ENCODE measurements at regions not wholly inside any gene's neighbourhood (a gene's known extent, or its start where the extent isn't known, plus 50 kb on each side); places are given as distances from the start of the nearest gene placed in this dataset.
"Not testable (repeated sequence)": the region's sequence is repeated elsewhere in the genome, so short reads cannot be mapped to it uniquely, and the experiment has no call there.

- in situ Hi-C loops (cut with MboI; ENCODE audit: low pct_unique_long_range_greater_than_20kb, low sequenced_read_pairs): no loop called here
- no peak for DNase-seq
Measured at GRCh38 chr18:68400889-68401288, 314.0 kb downstream of the TMX3 start.

- no peak for DNase-seq
- in situ Hi-C loops (cut with MboI; ENCODE audit: low pct_unique_long_range_greater_than_20kb, low sequenced_read_pairs): no loop called here
Measured at GRCh38 chr18:68399721-68400120, 315.2 kb downstream of the TMX3 start.

- in situ Hi-C loops (cut with MboI; ENCODE audit: low pct_unique_long_range_greater_than_20kb, low sequenced_read_pairs): no loop called here
- no peak for DNase-seq
Measured at GRCh38 chr18:68397241-68398035, 317.5 kb downstream of the TMX3 start.

GRCh38 chr18:68394705-68395104, 320.2 kb downstream of the TMX3 start:
- DNase-seq: no peak
- in situ Hi-C loops (cut with MboI; ENCODE audit: low pct_unique_long_range_greater_than_20kb, low sequenced_read_pairs): no loop called here

- in situ Hi-C loops (cut with MboI; ENCODE audit: low pct_unique_long_range_greater_than_20kb, low sequenced_read_pairs): no loop called here
- no peak for DNase-seq
Measured at GRCh38 chr18:68391801-68392200, 323.1 kb downstream of the TMX3 start.

- no peak for DNase-seq
- in situ Hi-C loops (cut with MboI; ENCODE audit: low pct_unique_long_range_greater_than_20kb, low sequenced_read_pairs): no loop called here
Measured at GRCh38 chr18:68387246-68387645, 327.7 kb downstream of the TMX3 start.

GRCh38 chr18:68383979-68384378, 330.9 kb downstream of the TMX3 start:
- in situ Hi-C loops (cut with MboI; ENCODE audit: low pct_unique_long_range_greater_than_20kb, low sequenced_read_pairs); DNase-seq: not testable (repeated sequence)

- in situ Hi-C loops (cut with MboI; ENCODE audit: low pct_unique_long_range_greater_than_20kb, low sequenced_read_pairs): no loop called here
- no peak for DNase-seq
Measured at GRCh38 chr18:68376926-68377325, 338.0 kb downstream of the TMX3 start.

GRCh38 chr18:68362907-68363306, 352.0 kb downstream of the TMX3 start:
- in situ Hi-C loops (cut with MboI; ENCODE audit: low pct_unique_long_range_greater_than_20kb, low sequenced_read_pairs): no loop called here
- no peak for DNase-seq

GRCh38 chr18:68355637-68356036, 359.3 kb downstream of the TMX3 start:
- in situ Hi-C loops (cut with MboI; ENCODE audit: low pct_unique_long_range_greater_than_20kb, low sequenced_read_pairs): no loop called here
- no peak for DNase-seq

- DNase-seq: no peak
- in situ Hi-C loops (cut with MboI; ENCODE audit: low pct_unique_long_range_greater_than_20kb, low sequenced_read_pairs): no loop called here
Measured at GRCh38 chr18:68354176-68354575, 360.7 kb downstream of the TMX3 start.

GRCh38 chr18:68342039-68342659, 372.8 kb downstream of the TMX3 start:
- DNase-seq: no peak
- in situ Hi-C loops (cut with MboI; ENCODE audit: low pct_unique_long_range_greater_than_20kb, low sequenced_read_pairs): no loop called here

GRCh38 chr18:68340606-68341005, 374.3 kb downstream of the TMX3 start:
- DNase-seq: no peak
- in situ Hi-C loops (cut with MboI; ENCODE audit: low pct_unique_long_range_greater_than_20kb, low sequenced_read_pairs): no loop called here

GRCh38 chr18:68330658-68331057, 384.2 kb downstream of the TMX3 start:
- no peak for DNase-seq
- in situ Hi-C loops (cut with MboI; ENCODE audit: low pct_unique_long_range_greater_than_20kb, low sequenced_read_pairs): no loop called here

- DNase-seq: no peak
- in situ Hi-C loops (cut with MboI; ENCODE audit: low pct_unique_long_range_greater_than_20kb, low sequenced_read_pairs): no loop called here
Measured at GRCh38 chr18:68323921-68324320, 391.0 kb downstream of the TMX3 start.

GRCh38 chr18:68316636-68317035, 398.3 kb downstream of the TMX3 start:
- DNase-seq: no peak
- in situ Hi-C loops (cut with MboI; ENCODE audit: low pct_unique_long_range_greater_than_20kb, low sequenced_read_pairs): no loop called here

GRCh38 chr18:68314403-68314802, 400.5 kb downstream of the TMX3 start:
- no peak for DNase-seq
- in situ Hi-C loops (cut with MboI; ENCODE audit: low pct_unique_long_range_greater_than_20kb, low sequenced_read_pairs): no loop called here

- no peak for DNase-seq
- in situ Hi-C loops (cut with MboI; ENCODE audit: low pct_unique_long_range_greater_than_20kb, low sequenced_read_pairs): no loop called here
Measured at GRCh38 chr18:68301441-68301840, 413.5 kb downstream of the TMX3 start.

GRCh38 chr18:68299906-68300305, 415.0 kb downstream of the TMX3 start:
- in situ Hi-C loops (cut with MboI; ENCODE audit: low pct_unique_long_range_greater_than_20kb, low sequenced_read_pairs): no loop called here
- DNase-seq: no peak

GRCh38 chr18:68298330-68298729, 416.6 kb downstream of the TMX3 start:
- in situ Hi-C loops (cut with MboI; ENCODE audit: low pct_unique_long_range_greater_than_20kb, low sequenced_read_pairs): no loop called here
- DNase-seq: no peak

GRCh38 chr18:68288408-68288807, 426.5 kb downstream of the TMX3 start:
- in situ Hi-C loops (cut with MboI; ENCODE audit: low pct_unique_long_range_greater_than_20kb, low sequenced_read_pairs): no loop called here
- no peak for DNase-seq
